ENCODE measurements at regions not wholly inside any gene's neighbourhood (a gene's known extent, or its start where the extent isn't known, plus 50 kb on each side); places are given as distances from the start of the nearest gene placed in this dataset.
A peak's percentile ranks its signal among the peaks of the same experiment; 100 is the strongest.

DNA sequence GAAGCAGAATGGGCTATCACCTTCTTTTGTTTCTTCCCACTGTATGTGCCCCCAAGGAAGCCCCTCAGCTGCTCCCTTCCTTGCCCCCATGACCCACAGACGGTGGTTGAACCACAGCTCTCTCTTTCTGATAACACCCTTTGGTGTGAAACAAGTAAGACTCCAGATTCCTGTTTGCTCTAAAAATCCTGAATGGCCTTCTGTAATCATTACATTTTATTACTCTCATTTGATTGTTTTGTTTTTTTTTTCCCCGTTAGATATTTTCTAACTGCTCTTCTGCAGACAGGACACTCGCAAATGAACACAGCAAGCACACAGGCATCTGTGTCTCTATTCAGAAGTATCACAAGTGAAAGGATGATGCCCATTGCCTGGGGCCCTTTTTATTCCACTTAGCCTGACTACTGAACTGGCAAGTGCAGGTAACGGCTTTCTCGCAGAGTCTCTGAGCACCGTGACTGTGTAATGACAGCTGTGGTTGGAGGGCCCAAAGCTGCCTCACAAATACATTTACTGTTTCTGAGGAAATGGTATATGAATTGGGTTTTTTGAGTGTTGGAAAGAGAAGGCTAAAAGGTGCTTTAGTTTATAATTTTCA lies 59.3 kb downstream of the OXGR1 start:
- H3K4me3 ChIP-seq (ENCODE audit: low read depth, low read length) = no peak overlapping the region
- no peaks in the 10 kb centered on the region for H3K9me3 ChIP-seq (ENCODE audit: control insufficient read depth, insufficient read depth, low read depth, low read length)
- no peak overlapping the region for H3K27ac ChIP-seq (ENCODE audit: extremely low read depth, low read depth, low read length)
- ChIA-PET POLR2A (no interaction called here), CTCF (no interaction called here)
- no peak for TF ChIP-seq ZNF768 (tag by site-specific recombination; IDR thresholded peaks at IDR 0.05)
- TF ChIP-seq, protein P1, sequence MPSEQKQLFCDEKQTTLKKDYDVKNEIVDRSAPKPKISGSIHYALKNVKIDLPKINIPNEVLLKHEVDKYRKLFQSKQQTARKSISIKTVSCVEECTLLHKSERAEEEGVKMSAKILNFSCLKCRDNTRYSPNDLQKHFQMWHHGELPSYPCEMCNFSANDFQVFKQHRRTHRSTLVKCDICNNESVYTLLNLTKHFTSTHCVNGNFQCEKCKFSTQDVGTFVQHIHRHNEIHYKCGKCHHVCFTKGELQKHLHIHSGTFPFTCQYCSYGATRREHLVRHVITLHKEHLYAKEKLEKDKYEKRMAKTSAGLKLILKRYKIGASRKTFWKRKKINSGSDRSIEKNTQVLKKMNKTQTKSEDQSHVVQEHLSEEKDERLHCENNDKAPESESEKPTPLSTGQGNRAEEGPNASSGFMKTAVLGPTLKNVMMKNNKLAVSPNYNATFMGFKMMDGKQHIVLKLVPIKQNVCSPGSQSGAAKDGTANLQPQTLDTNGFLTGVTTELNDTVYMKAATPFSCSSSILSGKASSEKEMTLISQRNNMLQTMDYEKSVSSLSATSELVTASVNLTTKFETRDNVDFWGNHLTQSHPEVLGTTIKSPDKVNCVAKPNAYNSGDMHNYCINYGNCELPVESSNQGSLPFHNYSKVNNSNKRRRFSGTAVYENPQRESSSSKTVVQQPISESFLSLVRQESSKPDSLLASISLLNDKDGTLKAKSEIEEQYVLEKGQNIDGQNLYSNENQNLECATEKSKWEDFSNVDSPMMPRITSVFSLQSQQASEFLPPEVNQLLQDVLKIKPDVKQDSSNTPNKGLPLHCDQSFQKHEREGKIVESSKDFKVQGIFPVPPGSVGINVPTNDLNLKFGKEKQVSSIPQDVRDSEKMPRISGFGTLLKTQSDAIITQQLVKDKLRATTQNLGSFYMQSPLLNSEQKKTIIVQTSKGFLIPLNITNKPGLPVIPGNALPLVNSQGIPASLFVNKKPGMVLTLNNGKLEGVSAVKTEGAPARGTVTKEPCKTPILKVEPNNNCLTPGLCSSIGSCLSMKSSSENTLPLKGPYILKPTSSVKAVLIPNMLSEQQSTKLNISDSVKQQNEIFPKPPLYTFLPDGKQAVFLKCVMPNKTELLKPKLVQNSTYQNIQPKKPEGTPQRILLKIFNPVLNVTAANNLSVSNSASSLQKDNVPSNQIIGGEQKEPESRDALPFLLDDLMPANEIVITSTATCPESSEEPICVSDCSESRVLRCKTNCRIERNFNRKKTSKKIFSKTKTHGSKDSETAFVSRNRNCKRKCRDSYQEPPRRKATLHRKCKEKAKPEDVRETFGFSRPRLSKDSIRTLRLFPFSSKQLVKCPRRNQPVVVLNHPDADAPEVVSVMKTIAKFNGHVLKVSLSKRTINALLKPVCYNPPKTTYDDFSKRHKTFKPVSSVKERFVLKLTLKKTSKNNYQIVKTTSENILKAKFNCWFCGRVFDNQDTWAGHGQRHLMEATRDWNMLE (tag by site-specific recombination; conservative IDR thresholded peaks at IDR 0.05; ENCODE audit: low read depth) = no peak
- no peak for TF ChIP-seq PRDM1 (tag by site-specific recombination; IDR thresholded peaks at IDR 0.05)
- TF ChIP-seq ZNF48 (tag by site-specific recombination; IDR thresholded peaks at IDR 0.05) = no peak
- TF ChIP-seq FEZF1 (tag by site-specific recombination; IDR thresholded peaks at IDR 0.05) = 0 out of 2 replicates have a peak, but pooled peaks have one; percentile 30
- no peaks in the 10 kb centered on the region for H3K36me3 ChIP-seq (ENCODE audit: control insufficient read depth in 2 of 2, insufficient read depth in 1 of 2, low read length in 2 of 2)
- no peaks in the 10 kb centered on the region for H3K4me1 ChIP-seq (ENCODE audit: control insufficient read depth, insufficient read depth, low read length)

DNA sequence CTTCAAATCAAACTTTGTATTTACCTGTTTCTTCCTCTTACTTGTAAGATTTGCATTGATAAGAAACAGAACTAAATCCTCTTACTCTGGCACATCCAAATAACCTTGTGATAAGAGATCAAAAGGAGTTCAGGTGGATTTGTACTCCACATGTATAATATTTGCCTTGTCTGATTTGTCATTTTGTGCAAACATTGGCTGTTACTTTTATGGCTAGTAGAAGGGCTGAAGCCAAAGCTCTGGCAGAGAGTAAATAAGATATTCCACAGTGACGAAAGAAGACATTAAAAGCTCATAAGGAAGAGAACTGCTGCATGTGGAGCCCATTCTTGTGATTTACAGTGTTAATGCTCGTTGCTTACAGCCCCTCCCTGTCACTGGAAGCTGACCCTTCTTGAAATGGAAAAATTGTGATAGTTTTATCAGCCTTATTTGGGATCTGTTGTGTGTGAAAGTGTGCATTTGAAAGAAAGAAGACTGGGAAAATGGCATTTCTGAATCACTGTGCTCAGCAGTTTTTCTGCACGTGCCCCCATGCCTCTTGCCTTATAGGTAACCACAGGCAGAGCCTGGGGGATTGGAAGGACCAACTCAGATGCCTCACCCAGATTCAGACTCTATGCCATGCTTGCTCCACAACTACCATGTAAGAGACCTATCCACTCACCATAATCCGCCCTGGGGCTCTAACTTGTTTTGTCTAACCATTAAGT lies 68.2 kb downstream of the OXGR1 start:
- Histone ChIP-seq H3K36me3 (ENCODE audit: control insufficient read depth in 2 of 2, insufficient read depth in 1 of 2, low read length in 2 of 2) (no peaks in the 10 kb centered on the region), H3K4me3 (ENCODE audit: low read depth, low read length) (no peak overlapping the region), H3K27ac (ENCODE audit: extremely low read depth, low read depth, low read length) (no peak overlapping the region), H3K9me3 (ENCODE audit: control insufficient read depth, insufficient read depth, low read depth, low read length) (no peaks in the 10 kb centered on the region), H3K4me1 (ENCODE audit: control insufficient read depth, insufficient read depth, low read length) (no peaks in the 10 kb centered on the region)
- ChIA-PET POLR2A (no interaction called here), CTCF (no interaction called here)
- TF ChIP-seq, protein P2, sequence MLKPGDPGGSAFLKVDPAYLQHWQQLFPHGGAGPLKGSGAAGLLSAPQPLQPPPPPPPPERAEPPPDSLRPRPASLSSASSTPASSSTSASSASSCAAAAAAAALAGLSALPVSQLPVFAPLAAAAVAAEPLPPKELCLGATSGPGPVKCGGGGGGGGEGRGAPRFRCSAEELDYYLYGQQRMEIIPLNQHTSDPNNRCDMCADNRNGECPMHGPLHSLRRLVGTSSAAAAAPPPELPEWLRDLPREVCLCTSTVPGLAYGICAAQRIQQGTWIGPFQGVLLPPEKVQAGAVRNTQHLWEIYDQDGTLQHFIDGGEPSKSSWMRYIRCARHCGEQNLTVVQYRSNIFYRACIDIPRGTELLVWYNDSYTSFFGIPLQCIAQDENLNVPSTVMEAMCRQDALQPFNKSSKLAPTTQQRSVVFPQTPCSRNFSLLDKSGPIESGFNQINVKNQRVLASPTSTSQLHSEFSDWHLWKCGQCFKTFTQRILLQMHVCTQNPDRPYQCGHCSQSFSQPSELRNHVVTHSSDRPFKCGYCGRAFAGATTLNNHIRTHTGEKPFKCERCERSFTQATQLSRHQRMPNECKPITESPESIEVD (tag by site-specific recombination; IDR thresholded peaks at IDR 0.05) = no peak
- TF ChIP-seq ZNF626 (tag by site-specific recombination; IDR thresholded peaks at IDR 0.05) (no peak), OVOL3 (tag by site-specific recombination; IDR thresholded peaks at IDR 0.05) (no peak), SP7 (tag by site-specific recombination; IDR thresholded peaks at IDR 0.05) (no peak), ZNF341 (tag by site-specific recombination; IDR thresholded peaks at IDR 0.05; ENCODE audit: low read depth) (no peak), ZNF776 (tag by site-specific recombination; IDR thresholded peaks at IDR 0.05; ENCODE audit: borderline replicate concordance) (no peak), RBAK (tag by site-specific recombination; IDR thresholded peaks at IDR 0.05) (no peak), ZNF146 (tag by site-specific recombination; IDR thresholded peaks at IDR 0.05) (no peak), ZNF354C (tag by site-specific recombination; IDR thresholded peaks at IDR 0.05; ENCODE audit: borderline replicate concordance, low read depth) (no peak), SALL2 (tag by site-specific recombination; IDR thresholded peaks at IDR 0.05; ENCODE audit: borderline replicate concordance) (no peak), ZNF623 (tag by site-specific recombination; IDR thresholded peaks at IDR 0.05) (no peak), ZNF214 (tag by site-specific recombination; IDR thresholded peaks at IDR 0.05; ENCODE audit: borderline replicate concordance) (no peak), KLF10 (tag by site-specific recombination; IDR thresholded peaks at IDR 0.05) (no peak)
- TF ChIP-seq, protein P3, sequence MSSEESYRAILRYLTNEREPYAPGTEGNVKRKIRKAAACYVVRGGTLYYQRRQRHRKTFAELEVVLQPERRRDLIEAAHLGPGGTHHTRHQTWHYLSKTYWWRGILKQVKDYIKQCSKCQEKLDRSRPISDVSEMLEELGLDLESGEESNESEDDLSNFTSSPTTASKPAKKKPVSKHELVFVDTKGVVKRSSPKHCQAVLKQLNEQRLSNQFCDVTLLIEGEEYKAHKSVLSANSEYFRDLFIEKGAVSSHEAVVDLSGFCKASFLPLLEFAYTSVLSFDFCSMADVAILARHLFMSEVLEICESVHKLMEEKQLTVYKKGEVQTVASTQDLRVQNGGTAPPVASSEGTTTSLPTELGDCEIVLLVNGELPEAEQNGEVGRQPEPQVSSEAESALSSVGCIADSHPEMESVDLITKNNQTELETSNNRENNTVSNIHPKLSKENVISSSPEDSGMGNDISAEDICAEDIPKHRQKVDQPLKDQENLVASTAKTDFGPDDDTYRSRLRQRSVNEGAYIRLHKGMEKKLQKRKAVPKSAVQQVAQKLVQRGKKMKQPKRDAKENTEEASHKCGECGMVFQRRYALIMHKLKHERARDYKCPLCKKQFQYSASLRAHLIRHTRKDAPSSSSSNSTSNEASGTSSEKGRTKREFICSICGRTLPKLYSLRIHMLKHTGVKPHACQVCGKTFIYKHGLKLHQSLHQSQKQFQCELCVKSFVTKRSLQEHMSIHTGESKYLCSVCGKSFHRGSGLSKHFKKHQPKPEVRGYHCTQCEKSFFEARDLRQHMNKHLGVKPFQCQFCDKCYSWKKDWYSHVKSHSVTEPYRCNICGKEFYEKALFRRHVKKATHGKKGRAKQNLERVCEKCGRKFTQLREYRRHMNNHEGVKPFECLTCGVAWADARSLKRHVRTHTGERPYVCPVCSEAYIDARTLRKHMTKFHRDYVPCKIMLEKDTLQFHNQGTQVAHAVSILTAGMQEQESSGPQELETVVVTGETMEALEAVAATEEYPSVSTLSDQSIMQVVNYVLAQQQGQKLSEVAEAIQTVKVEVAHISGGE (tag by site-specific recombination; conservative IDR thresholded peaks at IDR 0.05; ENCODE audit: low read depth) = no peak
